K562 (cell line): ENCODE measurements at regions not wholly inside any gene's neighbourhood (a gene's known extent, or its start where the extent isn't known, plus 50 kb on each side); places are given as distances from the start of the nearest gene placed in this dataset.

Source experiments
- CBFB ChIP-seq: sonication (generic); formaldehyde crosslinking; IDR thresholded peaks from 2 replicates; pipeline ENCODE4 v1.4.0; 2020; ENCODE audit warnings: mild to moderate bottlenecking, missing genetic modification reagents
- GABPA ChIP-seq: fragments of 200-800 bp; sonication (Bioruptor generic); conservative IDR thresholded peaks from 2 replicates; pipeline ENCODE4 v1.6.1; 2016; ENCODE audit warnings: low read depth, missing genetic modification characterization, missing compliant biosample characterization
- HNRNPUL1 ChIP-seq: fragments of 200-400 bp; formaldehyde crosslinking; IDR thresholded peaks from 2 replicates; pipeline ENCODE4 v1.6.1; 2017; ENCODE audit warnings: low read length
- JUNB ChIP-seq: fragments of 450-650 bp; formaldehyde crosslinking; conservative IDR thresholded peaks from 2 replicates; pipeline ENCODE4 v1.4.0; 2020; ENCODE audit warnings: mild to moderate bottlenecking
- KDM4B ChIP-seq, 2 experiments: fragments of 450-650 bp in 1 of 2; sonication (generic) in 1 of 2; IDR thresholded peaks; 2 replicates each; pipeline ENCODE4 v1.6.1; 2016 to 2017; ENCODE audit warnings: borderline replicate concordance in 2 of 2, antibody characterized with exemption in 1 of 2, low read depth in 1 of 2, mild to moderate bottlenecking in 1 of 2
- KLF16 ChIP-seq: IDR thresholded peaks from 2 replicates; pipeline ENCODE4 v1.6.1; 2016; ENCODE audit warnings: antibody characterized with exemption
- SIRT6 ChIP-seq: IDR thresholded peaks from one replicate; pipeline ENCODE4 v1.6.1; 2012; ENCODE audit warnings: low read depth, mild to moderate bottlenecking, control low read depth, inconsistent platforms, low read length, moderate library complexity
- ZNF282 ChIP-seq: sonication (generic); formaldehyde crosslinking; IDR thresholded peaks from 2 replicates; pipeline ENCODE4 v1.8.1; 2023; ENCODE audit warnings: missing genetic modification reagents
- ZNF589 ChIP-seq: fragments of 200-800 bp; sonication (Bioruptor generic); IDR thresholded peaks from 2 replicates; pipeline ENCODE4 v1.6.1; 2016; ENCODE audit warnings: low read depth, missing genetic modification characterization, missing compliant biosample characterization
- TF ChIP-seq, protein P1 (sequence below): sonication (generic); formaldehyde crosslinking; IDR thresholded peaks from 2 replicates; pipeline ENCODE4 v1.4.0; 2020; ENCODE audit warnings: mild to moderate bottlenecking, missing genetic modification reagents
- TF ChIP-seq, protein P2 (sequence below): fragments of 450-650 bp; formaldehyde crosslinking; IDR thresholded peaks from 2 replicates; pipeline ENCODE4 v1.4.0; 2020; ENCODE audit warnings: mild to moderate bottlenecking, mixed read lengths
- TF ChIP-seq, protein P3 (sequence below): fragments of 450-650 bp; IDR thresholded peaks from 2 replicates; pipeline ENCODE4 v1.6.1; 2016; ENCODE audit warnings: antibody characterized with exemption
- TF ChIP-seq, protein P4 (sequence below): fragments of 450-650 bp; conservative IDR thresholded peaks from 2 replicates; pipeline ENCODE4 v1.6.1; 2016; ENCODE audit warnings: missing genetic modification characterization, low read depth, mild to moderate bottlenecking, missing compliant biosample characterization, moderate library complexity
- TF ChIP-seq, protein P5 (sequence below), 3 experiments: IDR thresholded peaks in 2 of 3; conservative IDR thresholded peaks in 1 of 3; 2 replicates each; pipeline ENCODE4 v1.5.1; 2011 to 2012; ENCODE audit warnings: low read length in 3 of 3, mild to moderate bottlenecking in 3 of 3, control low read depth in 2 of 3, improper control_type of control experiment in 1 of 3, inconsistent platforms in 1 of 3, low read depth in 1 of 3, mixed read lengths in 1 of 3, moderate library complexity in 1 of 3; ENCODE audit not compliant: insufficient read depth in 2 of 3

DNA sequence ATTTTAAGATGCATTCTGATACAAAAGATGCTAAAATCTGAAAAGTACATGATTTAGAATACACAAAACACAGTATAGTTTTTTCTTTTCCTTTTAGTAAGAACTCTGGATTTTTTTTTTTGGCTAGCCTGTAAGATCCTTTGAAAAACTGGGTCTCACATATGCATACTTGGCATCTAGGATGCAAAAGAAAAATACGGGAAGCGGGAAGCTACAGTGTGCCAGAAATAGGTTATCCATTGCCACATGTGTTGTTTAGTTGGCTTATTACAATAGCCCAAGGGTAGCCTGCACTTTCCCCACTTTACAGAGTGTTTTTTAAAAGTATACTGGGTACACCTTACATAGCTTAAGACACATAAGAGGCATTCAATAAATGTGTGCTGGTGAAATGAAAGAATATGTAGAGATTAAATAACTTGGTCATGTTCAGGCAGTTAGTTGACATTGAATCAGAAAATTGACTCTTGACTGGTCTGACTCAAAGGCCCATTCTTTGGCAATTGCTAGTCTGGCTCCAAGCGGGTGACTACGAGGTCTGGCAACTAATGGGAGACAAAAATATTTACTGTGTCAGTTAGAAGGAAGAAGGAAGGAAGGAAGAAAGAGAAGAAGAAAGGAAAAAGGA is 286.8 kb upstream of the TRIB2 start:
- TF ChIP-seq HNRNPUL1 (no peak), GABPA (tag) (no peak), KDM4B (IDR thresholded peaks at IDR 0.05; ENCODE audit: borderline replicate concordance in 2 of 2, low read depth in 1 of 2) (no peak), ZNF589 (no peak), SIRT6 (no peak), JUNB (CRISPR knock-in tag) (no peak), ZNF282 (no peak), CBFB (CRISPR knock-in tag) (no peak), KLF16 (no peak)
- TF ChIP-seq, protein P1, sequence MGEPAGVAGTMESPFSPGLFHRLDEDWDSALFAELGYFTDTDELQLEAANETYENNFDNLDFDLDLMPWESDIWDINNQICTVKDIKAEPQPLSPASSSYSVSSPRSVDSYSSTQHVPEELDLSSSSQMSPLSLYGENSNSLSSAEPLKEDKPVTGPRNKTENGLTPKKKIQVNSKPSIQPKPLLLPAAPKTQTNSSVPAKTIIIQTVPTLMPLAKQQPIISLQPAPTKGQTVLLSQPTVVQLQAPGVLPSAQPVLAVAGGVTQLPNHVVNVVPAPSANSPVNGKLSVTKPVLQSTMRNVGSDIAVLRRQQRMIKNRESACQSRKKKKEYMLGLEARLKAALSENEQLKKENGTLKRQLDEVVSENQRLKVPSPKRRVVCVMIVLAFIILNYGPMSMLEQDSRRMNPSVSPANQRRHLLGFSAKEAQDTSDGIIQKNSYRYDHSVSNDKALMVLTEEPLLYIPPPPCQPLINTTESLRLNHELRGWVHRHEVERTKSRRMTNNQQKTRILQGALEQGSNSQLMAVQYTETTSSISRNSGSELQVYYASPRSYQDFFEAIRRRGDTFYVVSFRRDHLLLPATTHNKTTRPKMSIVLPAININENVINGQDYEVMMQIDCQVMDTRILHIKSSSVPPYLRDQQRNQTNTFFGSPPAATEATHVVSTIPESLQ (CRISPR knock-in tag) = no peak
- TF ChIP-seq, protein P2, sequence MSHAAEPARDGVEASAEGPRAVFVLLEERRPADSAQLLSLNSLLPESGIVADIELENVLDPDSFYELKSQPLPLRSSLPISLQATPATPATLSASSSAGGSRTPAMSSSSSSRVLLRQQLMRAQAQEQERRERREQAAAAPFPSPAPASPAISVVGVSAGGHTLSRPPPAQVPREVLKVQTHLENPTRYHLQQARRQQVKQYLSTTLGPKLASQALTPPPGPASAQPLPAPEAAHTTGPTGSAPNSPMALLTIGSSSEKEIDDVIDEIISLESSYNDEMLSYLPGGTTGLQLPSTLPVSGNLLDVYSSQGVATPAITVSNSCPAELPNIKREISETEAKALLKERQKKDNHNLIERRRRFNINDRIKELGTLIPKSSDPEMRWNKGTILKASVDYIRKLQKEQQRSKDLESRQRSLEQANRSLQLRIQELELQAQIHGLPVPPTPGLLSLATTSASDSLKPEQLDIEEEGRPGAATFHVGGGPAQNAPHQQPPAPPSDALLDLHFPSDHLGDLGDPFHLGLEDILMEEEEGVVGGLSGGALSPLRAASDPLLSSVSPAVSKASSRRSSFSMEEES = no peak
- TF ChIP-seq, protein P3, sequence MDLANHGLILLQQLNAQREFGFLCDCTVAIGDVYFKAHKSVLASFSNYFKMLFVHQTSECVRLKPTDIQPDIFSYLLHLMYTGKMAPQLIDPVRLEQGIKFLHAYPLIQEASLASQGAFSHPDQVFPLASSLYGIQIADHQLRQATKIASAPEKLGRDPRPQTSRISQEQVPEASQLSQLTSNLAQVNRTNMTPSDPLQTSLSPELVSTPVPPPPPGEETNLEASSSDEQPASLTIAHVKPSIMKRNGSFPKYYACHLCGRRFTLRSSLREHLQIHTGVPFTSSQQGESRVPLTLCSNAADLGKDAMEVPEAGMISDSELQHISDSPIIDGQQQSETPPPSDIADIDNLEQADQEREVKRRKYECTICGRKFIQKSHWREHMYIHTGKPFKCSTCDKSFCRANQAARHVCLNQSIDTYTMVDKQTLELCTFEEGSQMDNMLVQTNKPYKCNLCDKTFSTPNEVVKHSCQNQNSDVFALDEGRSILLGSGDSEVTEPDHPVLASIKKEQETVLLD = no peak
- TF ChIP-seq, protein P4, sequence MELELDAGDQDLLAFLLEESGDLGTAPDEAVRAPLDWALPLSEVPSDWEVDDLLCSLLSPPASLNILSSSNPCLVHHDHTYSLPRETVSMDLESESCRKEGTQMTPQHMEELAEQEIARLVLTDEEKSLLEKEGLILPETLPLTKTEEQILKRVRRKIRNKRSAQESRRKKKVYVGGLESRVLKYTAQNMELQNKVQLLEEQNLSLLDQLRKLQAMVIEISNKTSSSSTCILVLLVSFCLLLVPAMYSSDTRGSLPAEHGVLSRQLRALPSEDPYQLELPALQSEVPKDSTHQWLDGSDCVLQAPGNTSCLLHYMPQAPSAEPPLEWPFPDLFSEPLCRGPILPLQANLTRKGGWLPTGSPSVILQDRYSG = no peak
- TF ChIP-seq, protein P5, sequence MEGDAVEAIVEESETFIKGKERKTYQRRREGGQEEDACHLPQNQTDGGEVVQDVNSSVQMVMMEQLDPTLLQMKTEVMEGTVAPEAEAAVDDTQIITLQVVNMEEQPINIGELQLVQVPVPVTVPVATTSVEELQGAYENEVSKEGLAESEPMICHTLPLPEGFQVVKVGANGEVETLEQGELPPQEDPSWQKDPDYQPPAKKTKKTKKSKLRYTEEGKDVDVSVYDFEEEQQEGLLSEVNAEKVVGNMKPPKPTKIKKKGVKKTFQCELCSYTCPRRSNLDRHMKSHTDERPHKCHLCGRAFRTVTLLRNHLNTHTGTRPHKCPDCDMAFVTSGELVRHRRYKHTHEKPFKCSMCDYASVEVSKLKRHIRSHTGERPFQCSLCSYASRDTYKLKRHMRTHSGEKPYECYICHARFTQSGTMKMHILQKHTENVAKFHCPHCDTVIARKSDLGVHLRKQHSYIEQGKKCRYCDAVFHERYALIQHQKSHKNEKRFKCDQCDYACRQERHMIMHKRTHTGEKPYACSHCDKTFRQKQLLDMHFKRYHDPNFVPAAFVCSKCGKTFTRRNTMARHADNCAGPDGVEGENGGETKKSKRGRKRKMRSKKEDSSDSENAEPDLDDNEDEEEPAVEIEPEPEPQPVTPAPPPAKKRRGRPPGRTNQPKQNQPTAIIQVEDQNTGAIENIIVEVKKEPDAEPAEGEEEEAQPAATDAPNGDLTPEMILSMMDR (IDR thresholded peaks at IDR 0.05 in 2 of 3, conservative IDR thresholded peaks at IDR 0.05 in 1 of 3; ENCODE audit: insufficient read depth in 2 of 3, low read depth in 1 of 3, low read length in 3 of 3) = no peak
